Adrenal gland (tissue), 9 donors: ENCODE measurements at regions not wholly inside any gene's neighbourhood (a gene's known extent, or its start where the extent isn't known, plus 50 kb on each side); places are given as distances from the start of the nearest gene placed in this dataset.

Experiments
- DNase-seq, 7 donors: peaks; one replicate each; pipeline ENCODE4 v3.0.0-alpha.2; 2019 to 2020
- H3K27ac ChIP-seq, 5 donors: fragments of 200-600 bp; sonication (generic) in 4 of 5; 1 replicate in 3 of 5; 2 replicates in 2 of 5; pipeline versions ENCODE4 v1.5.1 to v1.8.0; 2016 to 2020; ENCODE audit warnings: mild to moderate bottlenecking in 1 of 5
- H3K27me3 ChIP-seq: fragments of 200-600 bp; 2 replicates; pipeline ENCODE4 v1.8.0; 2021
- H3K36me3 ChIP-seq, 2 donors: fragments of 200-600 bp; replicated peaks in 1 of 2; 1 replicate in 1 of 2; 2 replicates in 1 of 2; pipeline versions ENCODE4 v1.5.1 to v1.8.0; 2018 to 2022
- H3K4me1 ChIP-seq, 2 donors: fragments of 200-600 bp; replicated peaks in 1 of 2; 1 replicate in 1 of 2; 2 replicates in 1 of 2; pipeline versions ENCODE4 v1.5.1 to v1.8.0; 2018 to 2021
- H3K4me3 ChIP-seq, 4 donors: fragments of 200-600 bp; sonication (generic) in 3 of 4; one replicate each; pipeline ENCODE4 v1.5.1; 2016 to 2018
- H3K9me3 ChIP-seq, 3 donors: fragments of 200-600 bp; sonication (generic) in 1 of 3; replicated peaks in 1 of 3; 1 replicate in 2 of 3; 2 replicates in 1 of 3; pipeline versions ENCODE4 v1.5.1 to v1.8.0; 2016 to 2021
- CTCF ChIP-seq, 6 experiments: fragments of 450-650 bp in 4 of 6; fragments of 200-600 bp in 2 of 6; sonication (generic) in 1 of 6; IDR thresholded peaks; 1 replicate in 5 of 6; 2 replicates in 1 of 6; pipeline versions ENCODE4 v1.5.1 to v1.8.0; 2016 to 2021; ENCODE audit warnings: antibody characterized with exemption in 6 of 6, mild to moderate bottlenecking in 2 of 6, moderate library complexity in 1 of 6
- POLR2A ChIP-seq, 2 donors: fragments of 450-650 bp; IDR thresholded peaks; one replicate each; pipeline ENCODE4 v1.6.1; 2017; ENCODE audit warnings: antibody characterized with exemption in 2 of 2, mild to moderate bottlenecking in 2 of 2, moderate library complexity in 1 of 2
- WGBS, 4 donors: extraction: QIAGEN DNeasy Blood & Tissue Kit in 2 of 4; methylation state at CpG; one replicate each; pipeline versions ENCODE4 v1.1.5 to v1.1.7; 2013 to 2017; 5-methylcytosine and 5-hydroxymethylcytosine counted together
- intact Hi-C, 2 donors: fragments of 100-400 bp; cut with DNase I; formaldehyde crosslinking; loops; one replicate each; pipeline versions ENCODE4 v1.14.1 to v1.15.0; 2022 to 2023
- donor health status: healthy with polysubstance abuse.
- donor health status: Bipolar disorder and iron deficiency.
- donor health status: DM: yes; HTN: yes; CAD: no.
- donor health status: DM: no; HTN: no; CAD: no.
- donor health status: DM: no; HTN: no; CAD: no.

GRCh38 chr17:5708344-5708743 lies 124.0 kb upstream of the NLRP1 start:
- H3K27me3 ChIP-seq, result peaks cover 18% of the 10 kb centered on the region
- no peak overlapping the region for H3K4me3 ChIP-seq
- TF ChIP-seq CTCF (IDR thresholded peaks at IDR 0.05) (no peak), POLR2A (IDR thresholded peaks at IDR 0.05) (no peak)
- H3K36me3 ChIP-seq, result no peaks in the 10 kb centered on the region
- no peak for DNase-seq
- H3K27ac ChIP-seq, result no peak overlapping the region
- no peaks in the 10 kb centered on the region for H3K4me1 ChIP-seq
- intact Hi-C loops, result loop anchor here (5.0 to 10.0 kb wide), 3 partner anchors 114 to 716 kb away; no protein-coding TSS in a partner anchor
- H3K9me3 ChIP-seq, result no peaks in the 10 kb centered on the region

- peaks cover 22% of the 10 kb centered on the region for H3K27me3 ChIP-seq
- WGBS, 4 donors, result 54 to 65% (median 60%) methylated on average over 8 of the region's 8 CpGs
- no peaks in the 10 kb centered on the region for H3K9me3 ChIP-seq
- H3K36me3 ChIP-seq, result no peaks in the 10 kb centered on the region
- no peaks in the 10 kb centered on the region for H3K4me1 ChIP-seq
- no peak for DNase-seq
- no peak overlapping the region for H3K27ac ChIP-seq
- intact Hi-C loops, result no loop called here
- H3K4me3 ChIP-seq, result no peak overlapping the region
- TF ChIP-seq CTCF (IDR thresholded peaks at IDR 0.05), result no peak
- TF ChIP-seq POLR2A (IDR thresholded peaks at IDR 0.05), result no peak
Observed at GRCh38 chr17:5711344-5711743, 127.0 kb upstream of the NLRP1 start.

- no peak for TF ChIP-seq CTCF (IDR thresholded peaks at IDR 0.05)
- TF ChIP-seq POLR2A (IDR thresholded peaks at IDR 0.05), result no peak
- no peaks in the 10 kb centered on the region for H3K9me3 ChIP-seq
- peaks cover 22% of the 10 kb centered on the region for H3K27me3 ChIP-seq
- no peaks in the 10 kb centered on the region for H3K36me3 ChIP-seq
- DNase-seq, result no peak
- H3K27ac ChIP-seq, result no peak overlapping the region
- H3K4me1 ChIP-seq, result peaks cover 0 to 7% of the 10 kb centered on the region in 2 donors
- H3K4me3 ChIP-seq, result no peak overlapping the region
- 93 to 97% (median 95%) methylated on average over 9 of the region's 9 CpGs for WGBS, 4 donors
- intact Hi-C loops, result no loop called here
Observed at GRCh38 chr17:5714993-5715392, 130.7 kb upstream of the NLRP1 start.

- Histone ChIP-seq H3K36me3 (no peaks in the 10 kb centered on the region), H3K27me3 (peaks cover 21% of the 10 kb centered on the region), H3K9me3 (no peaks in the 10 kb centered on the region), H3K4me3 (no peak overlapping the region), H3K27ac (no peak overlapping the region), H3K4me1 (peaks cover 0 to 7% of the 10 kb centered on the region in 2 donors)
- no peak for TF ChIP-seq POLR2A (IDR thresholded peaks at IDR 0.05)
- TF ChIP-seq CTCF (IDR thresholded peaks at IDR 0.05), result no peak
- intact Hi-C loops, result no loop called here
- 61 to 75% (median 73%) methylated on average over 8 of the region's 8 CpGs for WGBS, 4 donors
- peak in 1 of 7 donors; percentile 10 for DNase-seq
Observed at GRCh38 chr17:5715478-5715877, 131.2 kb upstream of the NLRP1 start.
